ENCODE measurements at regions not wholly inside any gene's neighbourhood (a gene's known extent, or its start where the extent isn't known, plus 50 kb on each side); places are given as distances from the start of the nearest gene placed in this dataset.
"Not testable (repeated sequence)": the region's sequence is repeated elsewhere in the genome, so short reads cannot be mapped to it uniquely, and the experiment has no call there.

DNA sequence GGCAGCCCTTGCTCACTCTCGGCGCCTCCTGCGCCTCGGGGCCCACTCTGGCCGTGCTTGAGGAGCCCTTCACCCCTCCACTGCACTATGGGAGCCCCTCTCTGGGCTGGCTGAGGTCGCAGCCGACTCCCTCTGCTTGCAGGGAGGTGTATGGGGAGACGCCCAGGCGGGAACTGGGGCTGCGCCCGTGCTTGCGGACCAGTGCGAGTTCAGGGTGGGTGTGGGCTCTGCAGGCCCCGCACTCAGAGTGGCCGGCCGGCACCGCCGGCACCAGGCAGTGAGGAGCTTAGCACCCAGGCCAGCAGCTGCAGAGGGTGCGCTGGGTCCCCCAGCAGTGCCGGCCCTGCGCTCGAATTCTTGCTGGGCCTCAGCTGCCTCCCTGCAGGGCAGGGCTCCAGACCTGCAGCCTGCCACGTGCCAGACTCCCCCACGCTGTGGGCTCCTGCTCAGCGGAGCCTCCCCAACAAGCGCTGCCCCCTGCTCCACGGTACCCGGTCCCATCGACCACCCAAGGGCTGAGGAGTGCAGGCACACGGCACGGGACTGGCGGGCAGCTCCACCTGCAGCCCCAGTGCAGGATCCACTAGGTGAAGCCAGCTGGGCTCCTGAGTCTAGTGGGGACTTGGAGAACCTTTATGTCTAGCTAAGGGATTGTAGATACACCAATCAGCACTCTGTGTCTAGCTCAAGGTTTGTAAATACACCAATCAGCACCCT, 54.0 kb upstream of the WWC2 start:
- DNase-seq, result not testable (repeated sequence)

DNA sequence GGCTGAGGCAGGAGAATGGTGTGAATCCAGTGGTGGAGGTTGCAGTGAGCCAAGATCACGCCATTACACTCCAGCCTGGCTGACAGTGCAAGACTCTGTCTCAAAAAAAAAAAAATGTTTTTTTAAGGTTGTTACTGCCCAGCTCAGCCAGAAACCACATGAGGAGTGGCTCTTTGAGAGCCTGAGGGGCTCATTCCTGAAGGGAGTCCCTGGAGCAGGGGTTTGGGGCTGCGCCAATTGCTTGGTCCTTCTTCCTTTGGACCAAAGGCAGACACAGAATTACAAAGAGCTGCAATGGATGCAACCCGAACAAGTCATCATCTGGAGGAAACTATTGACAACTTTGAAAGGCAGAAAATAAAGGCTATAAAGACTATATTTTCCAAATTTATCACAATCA, 60.6 kb upstream of the WWC2 start:
- no peak for DNase-seq

DNA sequence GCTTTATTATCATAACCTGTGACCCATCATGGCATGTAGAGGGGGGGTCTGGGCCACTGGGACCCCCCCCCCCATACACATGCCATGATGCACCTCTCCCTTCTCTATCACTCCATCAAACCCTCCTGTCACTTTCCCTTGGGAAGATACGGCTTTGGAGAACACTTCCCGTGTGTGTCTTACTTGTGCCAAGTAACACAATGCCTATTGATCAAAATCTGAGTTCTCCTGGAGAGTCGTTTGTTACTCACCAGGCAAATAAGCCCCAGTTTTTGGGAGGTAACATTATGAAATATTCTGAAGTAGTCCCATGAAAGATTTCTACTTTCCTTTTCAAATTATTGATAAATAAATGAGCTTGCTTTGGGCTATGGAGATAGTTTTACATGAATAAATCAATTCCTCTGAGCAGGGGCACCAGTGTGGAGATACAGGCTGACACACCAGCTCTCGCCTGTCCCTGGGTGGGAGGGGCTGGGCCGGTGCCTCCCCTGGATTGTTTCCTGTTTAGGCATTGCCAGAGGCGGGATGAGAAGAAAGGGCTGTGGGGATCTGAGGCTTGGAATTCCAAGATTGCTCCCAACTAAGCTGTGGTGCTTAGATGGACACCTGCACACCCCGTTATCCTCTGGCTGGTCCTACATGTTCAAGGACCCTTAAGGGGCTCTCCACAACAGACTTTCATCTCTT, 63.2 kb upstream of the WWC2 start:
- DNase-seq, result no peak

DNA sequence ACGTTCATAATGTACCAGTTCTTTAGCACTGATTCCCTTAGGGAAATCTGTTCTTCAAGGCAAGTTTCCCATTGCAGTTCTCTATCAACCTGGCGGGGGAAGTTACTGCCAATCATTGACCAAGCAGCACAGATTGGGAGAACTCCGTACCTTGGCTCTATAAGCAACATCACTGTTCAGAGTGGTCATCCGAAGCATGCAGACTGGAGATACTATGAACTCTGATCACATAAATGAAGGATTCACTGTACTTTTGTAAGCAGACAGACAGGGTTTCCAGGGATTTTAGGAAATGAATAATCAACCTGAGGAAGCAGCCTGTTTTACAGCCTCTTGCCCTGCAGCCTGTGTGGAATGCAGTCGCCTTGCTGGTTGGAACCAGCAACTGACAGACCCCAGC, 63.8 kb upstream of the WWC2 start:
- DNase-seq, result no peak

DNA sequence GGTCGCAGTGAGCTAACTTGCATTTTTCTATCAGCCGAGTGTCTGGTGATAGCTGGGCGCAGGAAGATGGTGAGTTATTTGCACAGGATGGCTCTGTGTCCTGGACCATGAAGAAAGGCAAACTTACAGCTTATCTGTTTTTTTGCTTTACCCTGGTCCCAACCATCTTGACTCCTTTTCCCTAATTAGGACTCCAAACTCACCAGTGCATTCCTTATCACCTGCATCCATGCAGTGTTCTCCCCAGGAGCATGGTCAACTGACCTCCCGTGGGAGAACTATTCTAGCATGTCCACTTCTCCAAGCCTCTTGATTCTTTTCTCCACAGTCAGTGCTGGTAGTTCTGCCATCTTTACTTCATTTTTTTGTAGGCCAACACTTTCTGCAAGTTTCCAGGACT, 68.2 kb upstream of the WWC2 start:
- DNase-seq, result no peak

DNA sequence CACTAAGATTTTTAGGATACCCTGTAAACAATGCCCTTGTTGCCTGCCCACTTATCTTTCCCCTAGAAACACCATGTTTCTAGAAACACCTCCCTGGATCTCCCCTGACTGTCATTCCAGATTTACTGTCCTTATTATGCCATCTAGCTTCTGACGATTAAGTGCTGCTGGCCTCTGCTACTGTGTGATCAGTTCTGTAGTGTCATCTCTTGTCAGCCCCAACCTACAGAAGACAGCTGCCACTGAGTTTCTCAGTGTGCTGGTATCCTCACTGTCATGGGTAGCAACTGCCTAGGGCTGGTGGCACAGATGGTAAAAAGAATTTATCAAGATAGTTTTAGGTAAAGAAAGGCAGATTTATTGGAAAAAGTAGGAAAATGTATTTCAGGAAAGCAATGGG, 68.7 kb upstream of the WWC2 start:
- no peak for DNase-seq

DNA sequence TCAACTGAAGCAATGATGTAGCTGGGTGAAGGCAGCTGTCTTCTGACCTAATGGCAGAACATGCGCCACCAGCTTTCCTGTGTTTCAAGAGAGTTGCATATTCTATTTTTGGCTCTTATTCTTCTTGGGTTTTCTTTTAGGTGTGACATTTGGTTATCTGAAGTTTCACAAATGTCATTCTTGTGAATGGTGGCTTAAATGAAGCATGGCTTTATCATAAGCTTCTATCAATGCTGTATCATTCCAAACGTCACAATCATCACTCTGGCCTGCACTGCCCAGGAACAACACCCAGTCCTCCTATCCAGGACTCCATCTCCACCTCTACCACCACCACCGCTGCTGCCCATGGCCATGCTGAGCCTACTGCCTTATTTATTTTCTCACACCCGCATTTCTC, 69.7 kb upstream of the WWC2 start:
- DNase-seq, result no peak

DNA sequence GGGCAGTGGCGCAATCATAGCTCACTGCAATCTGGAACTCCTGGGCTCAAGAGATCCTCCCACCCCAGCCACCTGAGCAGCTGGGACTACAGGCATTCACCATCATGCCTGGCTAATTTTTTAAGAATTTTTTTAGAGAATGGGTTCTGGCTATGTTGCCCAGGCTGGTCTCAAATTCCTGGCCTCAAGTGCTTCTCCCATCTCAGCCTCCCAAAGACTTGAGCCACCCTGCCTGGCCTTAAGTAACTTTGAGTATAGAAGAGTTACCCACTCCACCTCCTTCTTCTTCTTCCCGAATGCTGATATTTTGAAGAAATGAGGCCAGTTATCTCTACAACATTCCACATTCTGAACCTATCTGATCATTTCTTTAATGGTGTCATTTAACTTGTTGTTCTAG, 72.4 kb upstream of the WWC2 start:
- DNase-seq, result no peak

DNA sequence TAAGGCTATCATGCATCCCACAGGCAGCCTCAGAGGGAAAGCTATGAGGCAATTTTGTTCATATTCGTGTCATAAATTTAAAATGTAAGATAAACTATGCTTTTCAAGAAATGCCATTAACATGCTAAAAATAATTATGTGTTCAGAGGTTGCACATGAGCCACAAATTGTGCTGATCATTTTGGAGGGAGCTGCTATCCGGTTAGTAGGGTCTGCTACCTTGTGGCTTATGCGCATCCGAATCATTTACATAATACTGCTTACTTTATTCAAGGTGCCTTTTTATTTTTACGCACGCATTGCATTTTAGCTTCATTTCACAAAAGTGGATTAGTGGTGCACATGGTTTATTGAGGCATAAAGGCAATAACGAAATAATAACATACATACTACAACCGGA, 76.4 kb upstream of the WWC2 start:
- DNase-seq, result no peak

DNA sequence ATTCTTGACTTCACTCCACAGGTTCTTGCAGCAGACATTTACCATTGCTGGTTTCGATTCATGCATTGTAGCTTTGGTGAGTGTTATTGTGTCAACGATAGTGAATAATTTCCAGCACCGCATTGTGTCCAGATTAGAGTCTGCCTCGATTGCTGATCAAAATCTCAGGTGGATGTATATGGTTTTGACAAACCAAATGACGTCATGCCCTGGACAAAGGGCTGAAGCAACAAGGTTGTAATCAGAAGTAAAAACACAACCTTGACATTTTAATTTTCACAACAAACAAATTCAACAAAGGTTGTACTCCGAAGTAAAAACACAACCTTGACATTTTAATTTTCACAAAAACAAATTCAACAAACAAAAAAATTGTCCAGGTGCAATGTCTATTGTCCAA, 81.1 kb upstream of the WWC2 start:
- DNase-seq, result no peak

DNA sequence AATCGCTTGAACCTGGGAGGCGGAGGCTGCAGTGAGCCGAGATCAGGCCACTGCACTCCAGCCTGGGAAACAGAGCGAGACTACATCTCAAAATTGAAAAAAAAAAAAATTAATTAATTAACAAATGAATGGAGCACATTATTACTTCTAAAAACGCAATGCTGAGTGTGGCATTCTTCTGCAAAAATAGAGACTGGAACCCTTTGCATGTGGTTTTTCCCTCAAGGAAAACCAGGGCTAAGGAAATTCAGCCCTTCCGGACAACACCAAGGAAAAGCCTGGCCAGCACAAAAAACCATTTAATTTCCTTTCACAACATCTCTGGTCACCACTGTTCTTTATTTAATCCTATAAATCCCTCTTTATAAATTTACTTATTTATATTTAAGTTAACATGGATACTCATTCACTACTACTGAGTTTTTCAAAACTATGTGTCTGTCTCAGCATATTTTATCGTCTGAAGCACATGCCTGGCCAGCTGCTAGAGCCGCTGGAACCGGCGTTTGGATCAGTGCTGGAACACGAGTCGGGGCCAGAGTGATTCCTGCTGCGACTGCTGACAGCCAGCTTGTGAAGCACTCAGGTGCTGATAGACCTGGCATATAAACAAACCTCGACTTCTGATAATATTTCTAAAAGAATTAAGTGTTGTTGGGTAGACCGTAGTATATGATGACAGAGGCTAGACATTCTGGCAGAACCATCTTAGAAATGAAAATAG, 84.5 kb upstream of the WWC2 start:
- peak; percentile 42 for DNase-seq

DNA sequence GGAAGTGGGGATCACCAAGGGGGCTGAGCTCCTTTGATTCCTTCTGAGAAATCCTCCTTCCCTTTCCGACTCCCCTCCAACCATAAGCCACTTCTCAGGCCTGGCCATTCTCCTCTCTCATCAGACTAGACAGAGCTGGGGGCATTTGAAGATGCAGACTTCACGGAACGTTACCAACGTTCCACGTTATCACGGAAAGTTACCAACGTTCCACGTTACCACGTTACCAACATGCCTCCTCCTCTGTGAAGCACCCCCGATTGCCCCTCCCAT, 85.4 kb upstream of the WWC2 start:
- no peak for DNase-seq

DNA sequence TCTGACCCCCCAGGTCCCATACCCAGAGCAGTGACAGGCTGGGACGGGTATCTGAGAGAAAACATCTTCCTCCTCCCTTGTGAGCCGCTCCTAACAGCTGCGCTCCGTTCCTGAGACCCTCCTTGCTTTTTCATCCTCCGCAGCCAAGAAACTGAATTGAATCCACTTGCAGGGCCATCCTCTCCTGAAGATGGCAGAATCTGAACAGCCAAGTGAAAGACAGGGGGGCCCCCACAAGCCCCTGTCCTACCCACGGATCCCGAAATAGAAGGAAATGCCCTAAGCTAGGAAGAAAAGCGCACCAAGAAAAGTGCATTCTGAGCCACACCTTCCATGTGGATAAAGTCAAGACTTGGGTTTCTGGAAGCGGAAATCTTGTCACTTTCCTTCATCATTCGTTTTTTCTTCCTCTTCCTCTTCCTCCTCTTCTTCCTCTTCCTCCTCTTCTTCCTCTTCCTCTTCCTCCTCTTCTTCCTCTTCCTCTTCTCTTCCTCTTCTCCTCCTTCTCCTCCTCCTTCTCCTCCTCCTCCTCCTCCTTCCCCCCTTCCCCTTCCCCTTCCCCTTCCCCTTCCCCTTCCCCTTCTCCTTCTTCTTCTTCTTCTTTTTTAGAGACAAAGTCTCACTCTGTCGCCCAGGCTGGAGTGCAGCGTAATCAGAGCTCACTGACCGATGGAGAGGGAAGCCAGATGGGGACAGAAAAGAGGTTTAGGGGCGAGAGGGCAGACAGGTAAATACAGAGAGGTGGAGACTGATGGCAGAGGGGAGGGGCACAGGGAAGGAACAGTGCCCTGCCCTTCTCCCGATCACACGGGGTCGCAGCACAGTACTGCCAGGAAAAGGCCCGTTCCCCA, 86.0 kb upstream of the WWC2 start:
- DNase-seq, result no peak

DNA sequence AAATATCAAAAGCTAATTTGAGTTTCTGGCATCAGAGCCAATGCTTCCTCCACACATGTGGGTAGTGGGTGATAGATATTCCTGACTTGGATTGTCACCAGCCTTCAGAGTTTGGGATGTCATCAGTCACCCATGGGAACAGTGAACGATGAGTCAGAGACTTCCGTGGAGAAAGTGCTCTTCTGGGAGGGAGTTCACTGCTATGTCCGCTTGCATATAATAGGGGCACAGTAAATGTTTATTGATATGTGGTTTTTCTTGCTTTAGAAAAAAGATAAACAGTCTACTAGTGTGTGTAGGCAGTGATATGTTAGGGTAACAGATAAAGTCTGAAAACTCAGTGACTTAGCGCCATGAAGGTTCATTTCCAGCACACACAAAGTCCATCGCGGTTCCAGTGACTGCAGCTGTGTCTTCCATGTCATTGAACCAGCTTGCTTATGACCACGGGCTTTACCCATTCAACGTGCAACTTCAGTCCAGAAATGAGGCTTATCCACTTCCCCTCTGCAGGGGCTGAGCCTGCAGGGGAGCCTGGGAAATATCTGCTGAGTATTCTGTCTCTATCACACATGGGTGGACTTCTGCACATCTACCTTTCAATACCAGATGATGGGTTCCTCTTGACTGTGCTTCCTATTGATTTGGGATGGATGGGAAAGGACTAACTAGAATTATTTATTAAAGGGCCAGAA, 87.7 kb upstream of the WWC2 start:
- no peak for DNase-seq

DNA sequence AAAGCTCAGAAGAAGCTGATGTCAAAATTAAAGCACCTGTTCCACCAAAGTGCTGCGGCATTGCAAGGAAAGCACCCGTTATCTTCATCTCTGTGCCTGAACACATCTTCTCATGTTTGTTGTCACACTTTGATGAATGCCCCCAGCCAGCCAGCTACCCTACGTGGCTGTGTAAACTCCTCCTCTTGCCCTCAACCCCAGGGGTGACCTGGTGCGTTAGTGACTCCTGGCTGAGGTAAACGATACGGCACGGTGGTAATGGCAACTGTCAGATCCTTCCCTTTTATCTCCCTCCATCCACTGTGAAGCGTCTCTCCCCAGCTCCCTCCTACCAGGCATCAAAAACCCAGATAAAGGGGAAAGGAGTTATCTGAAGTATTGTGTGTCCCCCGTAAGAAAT, 90.6 kb upstream of the WWC2 start:
- DNase-seq, result no peak

DNA sequence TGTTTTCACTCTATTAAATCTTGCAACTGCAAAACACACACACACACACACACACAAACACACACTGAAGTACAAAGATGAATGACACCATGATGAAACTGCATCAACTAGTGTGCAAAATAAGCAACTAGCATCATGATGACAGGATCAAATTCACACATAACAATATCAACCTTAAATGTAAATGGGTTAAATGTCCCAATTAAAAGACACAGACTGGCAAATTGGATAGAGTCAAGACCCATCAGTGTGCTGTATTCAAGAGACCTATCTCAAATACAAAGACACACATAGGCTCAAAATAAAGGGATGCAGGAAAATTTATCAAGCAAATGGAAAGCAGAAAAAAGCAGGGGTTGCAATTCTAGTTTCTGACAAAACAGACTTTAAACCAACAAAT, 87.2 kb upstream of the DCTD start:
- DNase-seq, result not testable (repeated sequence)

DNA sequence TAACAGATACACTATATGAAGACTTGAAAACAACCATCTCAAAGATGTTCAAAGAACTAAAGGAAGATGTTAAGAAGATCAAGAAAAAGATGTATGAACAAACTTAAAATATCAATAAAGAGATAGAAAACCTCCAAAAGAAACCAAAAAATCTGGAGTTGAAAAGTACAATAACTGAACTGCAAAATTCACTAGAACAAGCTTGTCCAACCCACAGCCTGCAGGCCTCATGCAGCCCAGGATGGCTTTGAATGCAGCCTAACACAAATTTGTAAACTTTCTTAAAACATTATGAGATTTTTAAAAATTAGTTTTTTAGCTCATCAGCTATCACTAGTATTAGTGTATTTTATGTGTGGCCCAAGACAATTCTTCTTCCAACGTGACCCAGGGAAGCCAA, 77.0 kb upstream of the DCTD start:
- DNase-seq, result no peak

DNA sequence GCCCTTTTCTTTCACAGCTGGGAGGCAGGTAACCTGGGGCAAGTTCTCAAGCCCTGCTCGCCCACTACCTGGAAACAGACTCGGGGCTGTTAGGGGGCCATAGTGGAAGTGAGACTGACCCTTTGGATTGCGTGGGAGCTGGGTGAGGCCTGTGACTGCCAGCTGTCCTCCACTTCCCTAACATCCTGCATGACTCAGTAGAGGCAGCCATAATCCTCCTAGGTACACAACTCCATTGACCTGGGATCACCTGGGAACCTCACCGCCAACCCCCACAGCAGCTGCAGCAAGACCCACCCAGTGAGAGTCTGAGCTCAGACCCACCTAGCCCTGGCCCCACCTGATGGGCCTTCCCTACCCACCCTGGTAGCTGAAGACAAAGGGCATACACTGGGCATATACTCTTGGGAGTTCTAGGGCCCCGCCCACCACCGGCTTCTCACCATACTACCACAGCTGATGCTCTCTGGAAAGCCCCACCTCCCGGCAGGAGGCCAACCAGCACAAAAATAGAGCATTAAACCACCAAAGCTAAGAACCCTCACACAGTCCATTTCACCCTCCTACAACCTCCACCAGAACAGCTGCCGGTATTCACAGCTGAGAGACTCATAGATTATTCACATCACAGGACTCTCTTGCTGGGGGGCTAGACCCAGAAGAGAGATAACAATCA, 61.1 kb upstream of the DCTD start:
- no peak for DNase-seq

DNA sequence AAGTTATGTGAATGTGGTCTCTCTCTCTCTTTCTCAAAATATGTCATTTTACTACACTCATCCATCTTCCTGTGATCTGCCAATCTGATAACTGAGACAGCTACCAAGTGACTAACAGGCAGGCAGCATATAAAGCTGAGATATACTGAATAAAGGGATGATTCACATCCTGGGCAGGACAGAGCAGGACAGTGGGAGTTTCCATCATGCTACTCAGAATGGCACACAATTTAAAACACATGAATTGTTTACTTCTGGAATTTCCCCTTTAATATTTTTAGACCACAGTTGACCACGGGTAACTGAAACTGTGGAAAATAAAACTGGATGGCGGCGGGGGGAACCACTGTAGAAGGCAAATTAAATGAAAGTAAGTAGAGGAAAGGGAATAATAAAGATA, 58.6 kb upstream of the DCTD start:
- DNase-seq, result no peak

DNA sequence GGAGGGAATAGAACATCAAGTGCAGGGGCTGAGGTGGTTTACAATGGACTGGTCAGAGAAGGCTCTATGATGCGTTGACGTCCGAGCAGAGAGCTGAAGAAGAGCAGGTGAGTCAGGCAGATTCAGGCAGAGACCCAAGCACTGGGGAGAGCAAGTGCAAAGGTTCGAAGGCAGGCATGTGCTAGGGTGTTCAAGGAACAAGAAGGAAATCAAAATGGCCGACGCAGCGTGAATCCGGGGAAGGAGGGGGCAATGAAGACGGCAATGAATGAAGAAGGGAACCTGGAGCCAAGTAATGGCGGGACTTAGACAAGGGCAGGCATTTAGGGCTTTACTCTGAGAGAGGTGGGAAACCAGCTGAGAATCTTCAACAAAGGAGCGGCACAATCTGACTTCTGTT, 56.8 kb upstream of the DCTD start:
- DNase-seq, result no peak

DNA sequence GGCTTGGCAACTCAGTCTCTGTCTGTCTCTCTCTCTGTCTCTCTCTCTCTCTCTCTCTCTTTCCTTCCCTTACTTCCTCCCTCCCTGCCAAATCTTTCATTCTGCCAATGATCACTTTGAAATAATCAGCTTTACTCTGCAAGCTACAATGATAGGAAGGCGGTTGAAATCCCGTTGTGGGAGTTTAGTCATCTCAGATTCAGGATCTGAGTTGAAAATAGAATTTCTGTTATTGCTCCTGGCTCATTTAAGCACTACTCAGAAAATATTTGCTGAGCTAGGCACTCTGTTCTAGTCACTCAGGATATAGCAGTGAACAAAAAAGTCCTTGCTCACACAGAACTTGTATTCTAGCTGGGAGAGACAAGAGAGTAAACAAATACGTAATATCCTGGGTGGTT, 56.3 kb upstream of the DCTD start:
- DNase-seq, result no peak

DNA sequence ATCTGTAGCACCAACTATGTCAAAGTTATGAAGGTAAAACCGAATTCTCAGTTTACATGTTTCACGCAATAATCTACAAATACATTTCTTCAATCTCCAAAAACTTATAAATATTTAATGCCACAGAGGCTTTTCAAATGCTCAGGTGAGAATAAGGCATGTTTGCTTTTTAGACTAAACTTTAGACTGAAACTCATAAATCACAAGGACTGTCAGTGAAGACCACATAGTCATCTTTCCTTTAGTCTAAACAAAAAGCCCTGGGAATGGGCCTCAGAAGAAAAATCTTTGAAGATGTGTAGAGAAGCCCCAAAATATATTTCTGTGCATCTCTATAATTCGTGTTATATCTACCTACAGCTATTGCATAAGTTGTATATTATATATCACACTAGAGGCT, 54.5 kb upstream of the DCTD start:
- no peak for DNase-seq

Data from left hindlimb (tissue), 1 donor.